ENCODE measurements at regions not wholly inside any gene's neighbourhood (a gene's known extent, or its start where the extent isn't known, plus 50 kb on each side); places are given as distances from the start of the nearest gene placed in this dataset.

DNA sequence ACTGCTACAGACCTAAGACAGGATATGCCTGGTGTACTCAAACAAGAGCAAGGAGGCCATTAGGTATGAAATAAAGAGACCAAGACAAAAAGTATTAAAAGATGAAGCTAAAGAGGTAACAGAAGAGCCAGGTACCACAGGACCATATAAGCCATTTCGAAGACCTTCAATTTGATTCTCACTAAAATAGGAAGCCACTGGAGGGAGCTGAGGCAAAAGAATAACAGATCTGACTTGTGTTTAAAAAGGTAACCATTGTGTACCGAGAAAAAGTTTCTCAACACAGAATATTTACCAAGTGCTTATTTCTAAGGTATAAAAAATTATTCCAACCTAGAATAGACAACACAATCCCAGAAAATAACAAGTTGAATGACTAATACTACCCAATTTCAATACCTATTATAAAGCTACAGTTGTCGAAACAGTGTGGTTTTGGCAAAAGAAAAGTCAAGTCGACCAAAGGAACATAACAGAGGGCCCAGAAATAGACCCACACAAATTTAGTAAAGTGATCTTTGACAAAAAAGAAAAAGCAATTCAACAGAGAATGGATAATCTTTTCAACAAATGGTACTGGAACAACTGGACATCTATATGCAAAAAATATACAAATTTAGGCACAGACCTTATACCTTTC, 125.3 kb upstream of the DST start:
- DNase-seq (ENCODE audit: low spot score): no peak

DNA sequence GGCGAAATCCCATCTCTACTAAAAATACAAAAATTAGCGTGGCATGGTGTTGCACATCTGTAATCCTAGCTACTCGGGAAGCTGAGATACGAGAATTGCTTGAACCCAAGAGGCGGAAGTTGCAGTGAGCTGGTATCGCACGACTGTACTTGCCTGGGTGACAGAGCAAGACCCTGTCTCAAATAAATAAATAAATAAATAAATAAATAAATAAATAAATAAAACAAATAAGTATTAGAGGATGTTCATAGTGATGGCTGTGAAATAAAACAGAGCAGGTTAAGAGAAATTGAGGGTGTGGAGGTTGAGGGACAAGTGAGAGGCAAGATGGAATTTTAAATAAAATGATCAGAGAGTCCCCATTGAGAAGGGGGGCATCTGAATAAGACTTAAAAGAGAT, 124.7 kb upstream of the DST start:
- DNase-seq (ENCODE audit: low spot score): no peak

DNA sequence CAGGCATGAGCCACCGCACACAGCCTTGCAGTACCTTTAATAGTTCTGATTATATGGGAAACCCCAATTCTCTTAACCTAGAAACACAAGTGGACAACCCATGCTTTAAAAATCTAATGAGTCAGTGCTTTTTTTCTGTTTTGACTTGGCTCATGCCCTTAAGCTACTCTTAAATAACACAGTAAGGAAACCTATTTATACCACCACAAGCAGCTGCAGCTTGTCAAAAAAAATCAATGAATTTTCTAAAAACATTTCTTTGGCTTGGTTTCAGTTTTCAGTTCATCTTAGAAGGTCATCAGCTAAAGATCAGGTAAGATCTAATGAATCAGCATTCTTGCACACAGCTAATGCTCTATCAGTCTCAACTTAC, 124.1 kb upstream of the DST start:
- no peak for DNase-seq (ENCODE audit: low spot score)

DNA sequence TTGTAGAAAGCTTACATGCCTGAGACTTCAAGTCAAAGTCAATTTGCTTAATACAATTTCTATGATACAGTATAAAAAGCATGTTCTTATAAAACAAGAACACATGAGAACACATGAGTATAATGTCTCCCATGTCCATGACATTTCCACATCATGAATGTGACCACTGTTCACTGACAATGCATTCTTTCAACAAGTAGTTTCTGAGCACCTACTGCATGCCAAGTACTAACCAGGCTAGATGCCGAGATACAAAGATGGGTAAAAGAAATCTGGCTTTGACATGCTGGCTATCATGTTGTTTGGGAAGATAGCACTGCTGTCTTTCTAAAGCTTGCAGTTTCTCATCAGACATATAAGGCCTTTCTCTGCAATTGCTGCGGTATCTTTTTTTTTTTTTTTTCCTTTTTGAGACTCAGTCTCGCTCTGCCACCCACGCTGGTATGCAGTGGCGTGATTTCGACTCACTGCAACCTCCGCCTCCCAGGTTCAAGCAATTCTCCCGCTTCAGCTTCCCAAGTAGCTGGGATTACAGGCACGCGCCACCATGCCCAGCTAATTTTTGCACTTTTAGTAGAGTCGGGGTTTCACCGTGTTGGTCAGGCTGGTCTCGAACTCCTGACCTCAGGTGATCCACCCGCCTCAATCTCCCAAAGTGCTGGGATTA, 123.6 kb upstream of the DST start:
- no peak for DNase-seq (ENCODE audit: low spot score)

DNA sequence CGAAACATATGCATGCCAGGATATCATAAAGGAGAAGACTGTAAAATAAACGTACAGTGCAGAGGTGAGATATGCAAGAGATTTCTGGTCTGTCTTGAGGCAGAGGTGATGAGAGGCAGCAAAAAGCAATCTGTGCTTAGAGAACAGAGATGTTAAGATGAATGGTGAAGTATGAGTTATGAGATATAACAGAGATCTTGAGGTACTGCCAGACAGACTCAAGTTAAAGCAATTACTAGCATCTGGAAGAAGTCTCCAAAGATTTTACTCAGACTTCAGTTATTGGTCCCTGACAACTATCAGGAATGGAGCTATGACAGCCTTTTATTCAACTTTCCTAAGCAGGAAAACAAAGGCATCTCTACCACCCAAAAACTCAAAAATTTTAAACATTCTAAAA, 122.8 kb upstream of the DST start:
- DNase-seq (ENCODE audit: low spot score): no peak

DNA sequence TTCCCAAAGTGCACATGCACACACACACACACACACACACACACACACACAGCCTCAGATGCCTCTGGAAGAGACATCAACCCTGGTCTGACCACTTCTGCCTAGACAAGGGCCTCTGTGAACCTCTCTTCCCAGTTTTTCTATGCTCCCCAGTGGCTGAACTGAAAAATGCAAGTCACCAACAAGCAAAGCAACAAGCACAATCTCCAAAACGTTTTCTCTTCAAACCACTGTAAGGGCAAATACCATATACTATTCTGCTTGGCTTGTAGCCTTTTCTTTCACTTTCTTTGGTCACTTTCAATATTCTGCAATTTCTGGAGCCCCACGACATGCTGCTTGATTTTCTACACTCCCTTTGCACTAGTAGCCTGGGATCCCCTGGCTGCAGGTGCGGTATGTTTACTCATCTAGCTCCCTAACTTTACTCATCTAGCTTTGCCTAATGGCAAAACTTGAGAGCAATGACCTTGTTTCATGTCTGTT, 121.4 kb upstream of the DST start:
- DNase-seq (ENCODE audit: low spot score): no peak

DNA sequence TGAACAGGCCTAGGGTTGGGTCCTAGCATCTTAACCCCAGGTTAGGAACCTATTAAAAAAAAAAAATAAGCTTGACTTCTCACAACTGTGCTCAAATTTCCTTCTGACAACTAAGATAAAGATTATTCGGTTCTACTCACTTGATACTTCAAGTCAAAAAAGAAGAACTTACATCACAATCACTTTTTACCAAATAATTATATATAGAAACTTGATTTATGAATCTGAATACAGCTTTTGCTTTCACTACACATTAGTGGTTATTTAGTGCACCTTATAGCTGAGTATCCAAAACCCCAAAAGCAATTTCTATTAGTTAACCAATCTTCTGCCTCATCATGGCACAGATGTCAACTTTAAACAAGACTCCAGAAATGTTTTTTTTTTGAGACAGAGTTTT, 119.0 kb upstream of the DST start:
- no peak for DNase-seq (ENCODE audit: low spot score)

DNA sequence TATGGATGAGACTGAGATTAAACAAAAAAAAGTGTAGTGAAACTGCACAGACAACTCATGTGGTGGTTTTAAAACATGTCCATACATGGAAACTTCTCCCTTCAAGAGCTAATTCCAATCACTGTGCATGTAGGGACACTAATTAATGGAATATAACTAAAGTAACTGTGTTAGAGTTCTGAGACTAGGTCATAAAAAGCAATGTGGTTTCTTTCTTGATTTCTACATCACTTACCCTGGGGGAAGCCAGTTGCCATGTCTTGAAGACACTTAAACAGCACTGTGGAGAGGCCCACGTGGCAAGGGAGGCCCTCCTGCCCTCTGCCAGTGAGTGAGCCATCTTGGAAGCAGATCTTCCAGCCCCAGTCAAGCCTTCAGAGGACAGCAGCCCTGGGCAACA, 118.2 kb upstream of the DST start:
- DNase-seq (ENCODE audit: low spot score): no peak

DNA sequence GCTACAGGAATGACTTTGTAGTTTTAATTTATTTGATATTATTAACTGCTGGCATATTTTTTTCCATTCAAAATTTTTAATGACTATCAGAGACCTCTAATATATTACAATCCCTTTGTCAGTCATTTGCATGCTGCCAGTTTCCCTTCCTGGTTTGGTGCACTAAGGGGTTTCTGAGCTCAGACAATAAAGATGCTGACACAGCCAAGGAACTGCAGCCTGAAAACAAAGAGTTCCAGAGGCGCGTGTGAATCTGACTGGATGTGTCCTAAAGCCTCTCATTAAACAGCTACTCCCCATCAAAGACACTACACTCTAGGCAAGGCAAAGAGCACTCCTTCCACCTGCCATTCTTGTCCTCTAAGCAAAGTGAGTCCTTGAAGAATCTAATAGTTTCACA, 116.8 kb upstream of the DST start:
- no peak for DNase-seq (ENCODE audit: low spot score)

DNA sequence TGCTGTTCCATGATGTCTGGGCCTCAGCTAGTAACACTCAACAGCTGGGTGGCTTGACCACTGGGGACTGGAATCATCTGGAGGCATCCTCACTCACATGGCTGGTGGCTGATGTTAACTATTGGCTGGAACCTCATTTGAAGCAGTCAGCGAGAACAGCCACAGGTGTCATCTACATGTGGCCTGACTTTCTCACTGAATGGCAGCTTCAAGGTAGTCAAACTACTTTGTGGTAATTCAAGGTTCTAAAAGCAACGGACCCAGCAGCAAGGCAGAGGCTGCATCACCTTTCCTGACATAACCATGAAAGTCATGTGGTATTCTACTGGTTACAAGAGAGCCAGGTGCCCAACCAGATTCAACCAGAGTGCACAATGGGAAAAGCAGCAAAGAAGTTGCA, 115.9 kb upstream of the DST start:
- DNase-seq (ENCODE audit: low spot score): no peak

DNA sequence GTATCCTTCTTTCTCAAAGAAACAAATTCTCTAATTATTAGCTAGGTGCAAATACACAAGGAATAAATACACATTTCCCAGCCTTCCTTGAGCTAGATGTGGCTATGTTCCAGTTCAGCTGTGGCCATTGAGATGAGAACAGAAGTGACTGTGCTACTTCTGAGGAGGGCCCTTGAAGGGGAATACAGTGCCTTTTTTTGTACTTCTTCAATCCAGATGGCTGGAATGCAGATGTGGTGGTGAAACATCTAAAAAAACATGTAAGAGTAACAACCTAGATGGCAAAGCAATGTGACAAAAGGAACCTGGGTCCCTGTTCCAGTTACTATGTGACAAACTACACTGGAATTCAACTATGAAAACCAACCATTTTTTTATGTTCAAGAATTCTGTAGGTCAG, 115.4 kb upstream of the DST start:
- no peak for DNase-seq (ENCODE audit: low spot score)

DNA sequence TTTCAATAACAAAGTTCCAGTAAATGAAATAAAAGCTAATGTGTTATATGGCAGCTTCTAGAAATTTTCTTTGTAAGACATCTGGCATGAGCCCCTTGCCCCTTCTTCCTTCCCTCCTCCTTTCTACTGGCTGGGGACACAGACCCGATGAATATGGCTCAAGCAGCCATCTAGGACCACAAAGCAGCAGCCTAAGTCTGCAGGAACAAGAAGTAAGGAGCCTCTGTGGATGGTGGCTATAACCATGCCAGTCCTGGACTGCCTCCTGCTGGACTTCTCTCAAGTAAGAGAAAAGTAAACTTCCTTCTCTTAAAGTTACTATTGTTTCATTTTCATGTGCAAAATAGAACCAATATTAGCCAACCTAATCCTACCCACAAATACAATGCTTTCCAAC, 114.9 kb upstream of the DST start:
- no peak for DNase-seq (ENCODE audit: low spot score)

DNA sequence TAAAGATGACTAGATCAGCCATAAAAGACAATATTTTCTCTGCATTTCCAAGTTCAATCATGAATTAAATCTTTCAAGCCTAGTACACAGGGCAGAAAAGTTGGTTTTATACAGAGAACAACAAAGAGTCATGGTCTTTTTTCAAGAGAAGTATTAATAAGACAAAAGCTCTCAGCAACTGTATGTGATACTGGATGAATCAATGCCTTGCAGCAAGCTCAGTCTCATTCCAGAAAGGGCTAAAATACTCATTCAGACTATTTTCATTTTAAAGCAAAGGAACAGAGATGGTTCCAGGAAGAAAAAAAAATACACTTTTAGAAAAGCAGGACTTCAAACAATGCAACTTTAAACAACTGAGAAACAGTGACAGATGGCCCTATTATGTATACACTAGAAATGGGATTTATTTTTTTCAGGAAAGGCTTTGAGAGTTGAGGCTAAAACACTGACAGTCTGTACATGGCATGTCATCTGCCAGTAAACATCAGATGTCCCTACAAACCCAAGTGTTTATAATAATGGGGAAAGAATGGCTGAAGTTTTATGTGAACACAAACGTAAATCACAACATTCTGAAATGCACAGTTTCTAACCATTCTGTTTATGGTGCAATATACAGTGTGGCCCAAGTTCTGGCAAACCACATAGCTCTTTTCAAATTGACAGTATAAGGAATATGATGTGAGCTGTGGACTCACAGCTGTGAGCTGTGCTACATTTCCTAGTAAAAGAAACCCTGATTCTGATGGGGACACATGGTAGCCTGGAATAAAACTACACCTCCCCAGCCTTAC, 114.3 kb upstream of the DST start:
- no peak for DNase-seq (ENCODE audit: low spot score)

DNA sequence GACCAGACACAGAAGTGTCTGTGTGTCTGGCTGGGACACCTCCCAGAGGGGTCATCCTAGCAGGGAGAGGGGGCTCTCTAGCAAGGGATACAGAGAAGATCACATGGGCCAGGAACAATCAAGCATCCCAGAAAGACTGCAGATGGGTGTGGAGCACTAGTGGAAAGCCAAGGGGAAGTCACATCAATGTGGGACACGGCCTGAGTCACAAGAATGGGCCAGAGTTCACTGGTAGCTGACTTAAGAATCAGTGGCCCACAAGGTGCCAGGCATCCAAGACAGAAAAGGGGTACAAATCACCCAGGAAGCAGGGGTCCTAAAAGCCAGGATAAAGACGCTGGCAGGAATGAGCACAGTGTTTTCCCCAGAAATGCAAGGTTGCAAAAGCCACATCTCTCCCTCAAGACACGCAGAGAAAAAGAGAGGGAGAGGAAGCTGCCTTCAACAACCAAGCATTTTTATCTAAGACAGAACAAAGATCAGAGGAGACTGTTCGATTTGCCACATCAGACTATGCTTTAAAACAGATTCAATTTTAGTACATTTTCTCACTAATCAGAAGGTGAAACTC, 113.6 kb upstream of the DST start:
- no peak for DNase-seq (ENCODE audit: low spot score)

DNA sequence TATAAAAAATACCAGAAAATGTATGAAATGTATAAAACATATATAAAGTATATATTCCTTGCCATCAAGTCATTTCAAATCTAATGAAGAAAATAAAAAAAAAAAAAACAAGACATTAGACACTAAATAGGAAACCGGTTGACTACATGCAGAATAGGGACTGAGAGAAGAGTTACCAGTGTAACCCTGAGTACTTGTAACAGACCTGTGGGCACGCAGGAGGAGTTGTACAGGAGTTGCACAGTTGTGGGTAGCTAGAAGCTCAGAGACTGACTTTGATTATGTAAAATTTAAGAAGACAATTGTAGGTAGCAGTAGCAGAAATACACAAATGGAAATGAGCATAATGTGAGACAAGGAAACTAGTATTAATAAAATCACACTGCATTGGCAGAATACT, 112.4 kb upstream of the DST start:
- no peak for DNase-seq (ENCODE audit: low spot score)

DNA sequence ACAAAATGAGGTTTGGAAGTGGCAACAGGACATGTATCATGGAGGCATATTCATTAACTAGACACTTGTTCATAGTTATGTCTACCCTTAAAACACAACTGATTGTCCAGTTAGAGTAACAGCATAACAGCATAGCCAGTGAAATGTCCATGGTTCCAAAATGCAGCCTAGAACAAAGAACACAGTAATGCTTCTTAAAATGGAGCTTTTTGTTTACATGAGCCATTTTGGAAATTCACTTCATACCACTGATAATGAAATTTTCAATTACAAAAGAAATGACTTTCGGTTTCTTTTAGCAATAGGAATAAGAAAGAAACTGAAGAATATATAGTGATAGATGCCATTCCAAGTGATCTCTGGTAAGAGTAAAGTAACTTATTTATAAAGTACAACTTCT, 111.1 kb upstream of the DST start:
- DNase-seq (ENCODE audit: low spot score): no peak

DNA sequence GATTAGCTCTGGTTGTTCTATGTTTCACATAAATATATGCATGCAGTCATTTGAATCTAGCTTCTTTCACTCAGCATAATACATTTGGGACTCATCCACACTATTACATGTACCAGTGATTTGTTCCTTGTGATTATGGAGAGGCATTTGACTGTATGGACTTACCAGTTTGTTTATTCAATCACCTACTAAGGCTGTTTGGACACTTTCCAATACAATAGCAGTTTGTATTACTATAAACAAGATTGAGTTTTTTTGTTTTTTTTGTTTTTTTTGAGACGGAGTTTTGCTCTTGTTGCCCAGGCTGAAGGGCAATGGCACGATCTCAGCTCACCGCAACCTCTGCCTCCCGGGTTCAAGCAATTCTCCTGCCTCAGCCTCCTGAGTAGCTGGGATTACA, 109.8 kb upstream of the DST start:
- no peak for DNase-seq (ENCODE audit: low spot score)

DNA sequence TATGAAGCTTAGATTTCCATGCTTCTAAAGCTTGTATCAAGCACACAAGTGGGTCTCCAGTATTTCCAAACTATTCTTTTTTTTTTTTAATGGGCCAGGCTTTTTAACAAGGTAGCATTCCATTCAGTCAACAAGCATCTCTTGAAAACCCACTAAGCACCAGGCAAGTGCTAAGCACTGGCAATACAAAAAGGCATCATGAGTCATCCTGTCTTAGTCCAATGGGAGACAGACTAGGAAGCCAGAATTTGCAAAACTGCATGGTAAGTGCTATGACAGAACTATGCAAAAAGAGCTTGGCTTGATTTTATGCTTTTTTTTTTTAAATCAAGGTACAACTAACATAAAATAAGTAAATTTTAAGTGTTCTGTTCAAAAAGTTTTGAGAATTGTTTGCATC, 109.3 kb upstream of the DST start:
- DNase-seq (ENCODE audit: low spot score): no peak

DNA sequence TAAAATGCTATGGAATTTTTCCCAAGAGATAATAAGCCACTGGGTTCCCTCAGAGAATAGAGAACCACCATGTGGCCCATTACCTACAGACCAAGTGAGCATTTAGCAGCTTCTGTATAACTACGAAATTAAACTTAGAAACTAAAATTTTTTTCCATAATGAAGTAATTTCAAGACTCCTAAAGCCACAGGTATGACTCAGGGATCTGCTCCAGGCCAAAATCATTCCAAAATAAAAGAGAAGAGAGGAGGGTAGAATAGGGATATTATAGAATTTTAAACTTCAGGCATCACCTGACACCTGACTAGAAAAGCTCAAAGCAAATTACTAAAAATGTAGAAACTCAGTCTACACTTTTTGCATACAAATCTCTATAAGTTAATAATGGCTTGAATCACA, 108.9 kb upstream of the DST start:
- DNase-seq (ENCODE audit: low spot score): no peak

DNA sequence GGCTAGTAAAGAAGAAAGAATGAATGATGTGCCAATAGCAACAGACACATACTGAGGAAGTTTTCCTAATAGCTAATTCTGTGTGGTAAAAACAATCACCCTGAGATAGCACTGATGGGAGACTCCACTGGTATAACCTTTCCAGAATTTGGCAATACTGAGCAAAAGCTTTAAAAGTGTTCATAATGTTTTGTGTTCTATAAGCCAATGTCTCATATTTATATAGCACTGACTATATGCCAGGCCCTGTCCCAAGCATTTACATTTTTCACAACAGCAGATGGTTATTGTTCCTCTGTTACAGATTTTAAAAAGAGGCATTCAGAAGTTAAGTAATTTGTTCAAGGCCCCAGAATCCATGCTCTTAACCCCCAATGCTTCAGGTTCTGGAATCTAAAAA, 108.0 kb upstream of the DST start:
- no peak for DNase-seq (ENCODE audit: low spot score)

DNA sequence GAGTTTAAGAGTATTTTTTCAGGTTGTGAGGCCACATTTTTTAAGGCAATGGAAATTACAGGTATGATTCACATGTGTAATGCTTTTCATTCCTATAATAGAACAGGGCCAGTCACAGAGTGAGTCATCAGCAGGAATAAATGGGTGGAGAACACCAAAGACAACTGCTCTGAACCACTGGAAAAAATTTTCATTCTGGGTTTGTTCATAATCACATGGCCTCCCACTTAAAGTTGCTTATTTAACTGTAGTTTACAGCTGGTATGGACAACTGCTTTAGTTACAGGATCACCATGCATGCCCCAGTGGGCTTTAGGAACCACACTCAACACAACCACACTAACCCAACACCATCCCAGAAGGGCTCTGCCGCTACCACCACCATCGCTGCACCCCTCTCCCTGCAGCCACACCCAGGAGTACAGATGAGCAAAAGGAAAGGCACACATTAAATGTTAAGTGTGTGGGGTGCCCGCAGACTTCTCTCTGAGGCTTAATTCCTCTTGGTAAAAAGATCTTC, 107.0 kb upstream of the DST start:
- DNase-seq (ENCODE audit: low spot score): no peak

DNA sequence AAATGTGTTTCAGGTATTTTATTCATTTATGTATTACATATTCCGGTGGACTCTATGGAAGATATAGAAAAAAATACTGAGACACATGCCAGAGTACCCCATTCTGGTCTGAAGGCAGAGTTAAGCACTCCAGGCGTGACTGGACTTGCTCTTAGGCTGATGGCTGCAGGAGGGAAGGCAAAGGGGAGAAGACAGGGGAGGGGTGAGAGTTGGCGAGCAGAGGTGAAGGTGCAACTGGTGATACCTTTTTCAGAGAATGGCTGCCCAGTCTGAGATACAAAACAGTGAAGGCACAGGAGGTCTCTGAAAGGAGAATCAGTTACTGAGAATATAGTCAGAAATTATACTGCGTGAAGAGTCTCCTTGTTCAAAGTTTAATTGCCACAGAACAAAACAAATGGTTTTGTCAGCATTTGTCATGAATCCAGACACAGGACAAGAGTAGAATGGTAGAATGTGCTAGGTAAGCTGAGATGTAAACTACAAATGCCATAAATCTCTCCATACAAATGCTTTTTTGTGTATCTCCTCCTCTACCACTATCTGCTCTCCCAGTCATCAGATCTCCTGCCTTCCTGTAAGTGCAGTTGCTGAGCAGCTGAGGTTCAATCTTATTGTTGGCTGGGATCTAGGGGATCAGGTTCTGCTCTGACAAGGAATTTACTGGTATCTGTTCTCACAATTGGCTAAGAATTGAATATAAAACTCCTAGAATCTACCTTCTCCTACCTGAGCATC, 104.2 kb upstream of the DST start:
- no peak for DNase-seq (ENCODE audit: low spot score)

Data from COLO829 (cell line).